Keratinocyte (primary cell): ENCODE measurements at regions not wholly inside any gene's neighbourhood (a gene's known extent, or its start where the extent isn't known, plus 50 kb on each side); places are given as distances from the start of the nearest gene placed in this dataset.

Experiments used
- CTCF ChIP-seq, 3 experiments: IDR thresholded peaks in 1 of 3; conservative IDR thresholded peaks in 1 of 3; optimal IDR thresholded peaks in 1 of 3; 2 replicates in 2 of 3; 3 replicates in 1 of 3; pipeline versions ENCODE3 to v1.5.1; 2011; ENCODE audit warnings: low read length in 3 of 3, mild to moderate bottlenecking in 3 of 3, moderate library complexity in 2 of 3, control low read depth in 1 of 3, inconsistent platforms in 1 of 3; ENCODE audit not compliant: insufficient read depth in 2 of 3; ENCODE audit errors: extremely low read depth in 1 of 3
- EZH2 ChIP-seq: IDR thresholded peaks from one replicate; pipeline ENCODE4 v1.6.1; 2012; ENCODE audit warnings: inconsistent platforms, mild to moderate bottlenecking, low read length, moderate library complexity

GRCh38 chr12:13780453-13780852 lies 200.9 kb downstream of the GRIN2B start:
- no peak for TF ChIP-seq CTCF (optimal IDR thresholded peaks at IDR 0.05 in 1 of 3, IDR thresholded peaks at IDR 0.05 in 1 of 3, conservative IDR thresholded peaks at IDR 0.05 in 1 of 3; ENCODE audit: extremely low read depth in 1 of 3, insufficient read depth in 2 of 3, low read length in 3 of 3)
- TF ChIP-seq EZH2 = no peak
